ENCODE measurements at regions not wholly inside any gene's neighbourhood (a gene's known extent, or its start where the extent isn't known, plus 50 kb on each side); places are given as distances from the start of the nearest gene placed in this dataset.
A peak's percentile ranks its signal among the peaks of the same experiment; 100 is the strongest.
"Not testable (repeated sequence)": the region's sequence is repeated elsewhere in the genome, so short reads cannot be mapped to it uniquely, and the experiment has no call there.

DNA sequence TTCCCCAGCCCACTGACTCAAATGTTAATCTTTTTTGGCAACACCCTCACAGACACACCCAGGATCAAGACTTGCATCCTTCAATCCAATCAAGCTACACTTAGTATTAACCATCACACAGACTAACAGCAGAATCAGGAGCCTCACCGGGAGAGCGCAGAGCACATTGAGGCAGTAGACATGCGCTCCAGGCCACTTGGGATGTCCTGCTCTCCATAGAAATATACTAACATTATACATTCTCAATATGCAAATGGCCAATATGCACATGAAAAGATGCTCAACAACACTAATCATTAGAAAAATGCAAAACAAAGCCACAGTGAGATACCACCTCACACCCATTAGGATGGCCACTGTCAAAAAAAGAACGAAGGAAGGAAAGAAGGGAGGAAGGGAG lies 135.0 kb upstream of the KCNE2 start:
- TF ChIP-seq, protein P1, sequence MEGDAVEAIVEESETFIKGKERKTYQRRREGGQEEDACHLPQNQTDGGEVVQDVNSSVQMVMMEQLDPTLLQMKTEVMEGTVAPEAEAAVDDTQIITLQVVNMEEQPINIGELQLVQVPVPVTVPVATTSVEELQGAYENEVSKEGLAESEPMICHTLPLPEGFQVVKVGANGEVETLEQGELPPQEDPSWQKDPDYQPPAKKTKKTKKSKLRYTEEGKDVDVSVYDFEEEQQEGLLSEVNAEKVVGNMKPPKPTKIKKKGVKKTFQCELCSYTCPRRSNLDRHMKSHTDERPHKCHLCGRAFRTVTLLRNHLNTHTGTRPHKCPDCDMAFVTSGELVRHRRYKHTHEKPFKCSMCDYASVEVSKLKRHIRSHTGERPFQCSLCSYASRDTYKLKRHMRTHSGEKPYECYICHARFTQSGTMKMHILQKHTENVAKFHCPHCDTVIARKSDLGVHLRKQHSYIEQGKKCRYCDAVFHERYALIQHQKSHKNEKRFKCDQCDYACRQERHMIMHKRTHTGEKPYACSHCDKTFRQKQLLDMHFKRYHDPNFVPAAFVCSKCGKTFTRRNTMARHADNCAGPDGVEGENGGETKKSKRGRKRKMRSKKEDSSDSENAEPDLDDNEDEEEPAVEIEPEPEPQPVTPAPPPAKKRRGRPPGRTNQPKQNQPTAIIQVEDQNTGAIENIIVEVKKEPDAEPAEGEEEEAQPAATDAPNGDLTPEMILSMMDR (conservative IDR thresholded peaks at IDR 0.05; ENCODE audit: low read depth, low read length), result no peak
- no peak for DNase-seq (ENCODE audit: low read depth)
- H3K4me3 ChIP-seq (ENCODE audit: low read length), result no peak overlapping the region

DNA sequence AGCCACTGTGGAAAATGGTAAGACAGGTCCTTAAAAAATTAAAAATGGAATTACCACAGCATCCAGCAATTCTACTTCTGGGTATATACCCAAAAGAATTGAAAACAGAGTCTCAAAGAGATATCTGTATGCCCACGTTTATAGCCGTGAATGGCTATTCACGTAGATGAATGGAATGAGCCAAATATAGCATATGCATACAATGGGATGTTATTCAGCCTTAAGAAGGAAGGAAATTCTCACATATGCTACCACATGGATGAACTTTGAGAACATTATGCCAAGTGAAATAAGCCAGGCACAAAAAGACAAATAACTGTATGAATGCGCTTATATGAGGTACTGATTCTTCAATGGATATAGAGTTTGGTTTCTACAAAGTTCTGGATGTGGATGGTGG lies 134.5 kb upstream of the KCNE2 start:
- TF ChIP-seq, protein P1 (conservative IDR thresholded peaks at IDR 0.05; ENCODE audit: low read depth, low read length), result no peak
- no peak overlapping the region for H3K4me3 ChIP-seq (ENCODE audit: low read length)
- no peak for DNase-seq (ENCODE audit: low read depth)

DNA sequence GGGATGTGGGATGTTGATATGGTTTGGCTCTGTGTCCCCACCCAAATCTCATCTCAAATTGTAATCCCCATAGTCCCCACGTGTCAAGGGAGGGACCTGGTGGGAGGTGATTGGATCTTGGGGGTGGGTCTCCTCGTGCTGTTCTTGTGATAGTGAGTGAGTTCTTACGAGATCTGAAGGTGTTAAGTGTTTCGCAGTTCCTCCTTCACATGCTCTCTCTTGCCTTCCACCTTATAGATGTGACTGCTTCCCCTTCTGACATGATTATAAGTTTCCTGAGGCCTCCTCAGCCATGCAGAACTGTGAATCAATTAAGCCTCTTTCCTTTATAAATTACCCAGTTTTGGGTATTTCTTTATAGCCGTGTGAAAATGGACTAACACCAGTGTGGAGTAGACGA lies 130.1 kb upstream of the KCNE2 start:
- not testable (repeated sequence) for DNase-seq (ENCODE audit: low read depth); H3K4me3 ChIP-seq (ENCODE audit: low read length)

DNA sequence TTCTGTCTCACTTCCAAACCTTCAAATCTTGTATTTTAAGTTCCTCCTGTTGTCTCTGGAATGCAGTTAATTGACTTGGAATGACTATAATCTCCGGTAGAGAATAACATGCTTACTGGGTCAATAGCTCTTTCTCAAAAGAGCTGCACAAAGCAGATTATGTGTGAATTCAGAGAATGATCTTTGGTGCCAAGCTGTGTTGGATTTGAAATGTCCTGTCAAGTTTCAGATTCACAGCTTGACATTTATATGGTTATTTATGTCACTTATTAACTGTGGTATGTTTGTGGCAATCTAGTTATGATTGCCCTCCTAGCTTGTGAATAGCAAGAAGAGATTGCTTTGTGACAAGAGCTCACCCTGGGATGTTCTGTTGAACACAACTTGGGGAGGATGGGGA lies 128.3 kb upstream of the KCNE2 start:
- TF ChIP-seq, protein P1 (conservative IDR thresholded peaks at IDR 0.05; ENCODE audit: low read depth, low read length), result no peak
- DNase-seq (ENCODE audit: low read depth), result peak; percentile 45
- H3K4me3 ChIP-seq (ENCODE audit: low read length), result no peak overlapping the region

DNA sequence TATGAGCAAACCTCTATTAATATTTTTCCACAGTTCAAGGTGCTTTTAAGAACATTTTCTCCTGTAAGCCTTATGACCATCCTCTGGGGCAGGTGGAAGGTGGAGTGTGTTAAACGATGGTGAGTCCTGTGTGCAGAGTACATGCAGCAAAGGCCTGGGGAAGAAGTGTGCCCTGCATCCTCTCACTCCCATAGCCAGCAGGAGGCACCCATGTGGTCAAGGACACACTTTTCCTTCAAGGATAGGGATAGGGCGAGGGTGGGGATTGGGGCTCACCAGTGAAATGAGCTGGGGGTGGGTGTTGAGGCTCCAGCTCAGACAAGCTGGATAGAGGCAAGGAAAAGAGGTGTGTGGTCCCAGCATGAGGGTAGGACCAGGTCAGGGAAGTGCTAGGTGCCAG lies 120.8 kb upstream of the KCNE2 start:
- no peak for DNase-seq (ENCODE audit: low read depth)
- TF ChIP-seq, protein P1 (conservative IDR thresholded peaks at IDR 0.05; ENCODE audit: low read depth, low read length), result no peak
- no peak overlapping the region for H3K4me3 ChIP-seq (ENCODE audit: low read length)

DNA sequence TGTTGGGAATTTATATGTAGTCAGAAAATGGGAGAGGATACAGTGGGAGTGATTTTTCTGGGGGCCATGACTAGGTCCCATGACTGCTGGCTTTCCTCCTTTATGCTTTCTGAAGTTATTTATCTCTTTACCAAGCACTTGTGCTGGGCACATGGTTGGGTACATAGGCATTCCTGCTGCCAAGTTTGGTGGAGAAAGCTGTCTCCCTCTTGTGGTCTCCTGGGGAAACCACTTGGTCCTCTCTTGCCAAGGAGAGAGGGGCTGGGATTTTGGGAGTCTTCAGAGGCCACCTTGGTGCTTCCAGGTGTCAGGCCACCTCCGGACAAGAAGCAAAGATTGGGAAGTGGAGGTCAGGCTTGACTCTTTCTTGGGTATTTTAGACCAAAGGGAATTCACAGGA lies 120.2 kb upstream of the KCNE2 start:
- DNase-seq (ENCODE audit: low read depth), result no peak
- TF ChIP-seq, protein P1 (conservative IDR thresholded peaks at IDR 0.05; ENCODE audit: low read depth, low read length), result peak; percentile 69
- no peak overlapping the region for H3K4me3 ChIP-seq (ENCODE audit: low read length)

DNA sequence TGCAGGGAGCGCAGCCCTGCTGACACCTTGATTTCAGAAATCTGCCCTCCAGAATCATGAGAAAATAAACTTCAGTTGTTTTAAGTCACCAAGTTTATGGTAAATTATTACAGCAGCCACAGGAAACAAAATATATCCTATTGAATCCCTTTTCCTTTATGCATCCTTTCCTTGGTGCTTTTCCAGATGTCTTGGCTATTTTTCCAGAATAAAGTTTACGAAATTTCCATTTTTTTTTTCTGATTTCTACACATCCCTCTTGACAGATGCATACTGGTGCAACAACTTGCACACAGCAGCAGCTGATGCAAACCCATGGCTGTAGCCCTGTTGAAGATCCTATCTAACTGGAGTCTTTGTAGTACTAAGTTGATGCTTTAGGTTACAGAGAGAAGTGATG lies 111.1 kb upstream of the KCNE2 start:
- H3K4me3 ChIP-seq (ENCODE audit: low read length), result no peak overlapping the region
- TF ChIP-seq, protein P1 (conservative IDR thresholded peaks at IDR 0.05; ENCODE audit: low read depth, low read length), result no peak
- no peak for DNase-seq (ENCODE audit: low read depth)

DNA sequence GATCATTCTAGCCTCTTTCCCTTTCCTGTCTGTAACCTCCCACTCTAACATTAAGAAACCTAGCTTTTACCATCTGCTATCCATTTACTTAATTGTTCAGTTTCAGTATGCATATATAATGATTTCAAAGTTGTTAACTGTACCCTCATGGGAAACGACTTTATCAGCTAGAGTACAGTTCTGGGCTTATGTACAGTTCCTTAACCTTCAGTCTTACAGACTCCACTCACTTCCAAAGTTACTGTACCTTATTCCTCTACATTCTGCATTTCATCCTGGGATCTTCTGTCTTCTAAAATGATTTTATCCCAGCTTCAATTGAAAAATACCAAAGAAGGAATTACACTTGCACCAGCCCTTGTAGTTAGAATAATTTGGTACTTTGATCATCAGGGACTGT lies 108.7 kb upstream of the KCNE2 start:
- no peak overlapping the region for H3K4me3 ChIP-seq (ENCODE audit: low read length)
- no peak for DNase-seq (ENCODE audit: low read depth)
- TF ChIP-seq, protein P1 (conservative IDR thresholded peaks at IDR 0.05; ENCODE audit: low read depth, low read length), result no peak

Measured in retinal pigment epithelial cell (primary cell).